Skeletal muscle tissue (tissue), 3 donors: ENCODE measurements at regions not wholly inside any gene's neighbourhood (a gene's known extent, or its start where the extent isn't known, plus 50 kb on each side); places are given as distances from the start of the nearest gene placed in this dataset.

Experiments
- H3K27ac ChIP-seq: one replicate; pipeline ENCODE4 v1.7.0; 2013; ENCODE audit warnings: mild to moderate bottlenecking, low read depth, low read length, inconsistent platforms
- H3K27me3 ChIP-seq, 3 donors: one replicate each; pipeline ENCODE4 v1.7.0; 2013; ENCODE audit warnings: low read length in 3 of 3; ENCODE audit not compliant: control insufficient read depth in 3 of 3, insufficient read depth in 3 of 3
- H3K36me3 ChIP-seq, 3 donors: one replicate each; pipeline ENCODE4 v1.7.0; 2013; ENCODE audit warnings: low read length in 3 of 3; ENCODE audit not compliant: control insufficient read depth in 3 of 3, insufficient read depth in 3 of 3
- H3K4me1 ChIP-seq, 3 donors: one replicate each; pipeline ENCODE4 v1.7.0; 2013; ENCODE audit warnings: low read length in 3 of 3, mild to moderate bottlenecking in 3 of 3; ENCODE audit not compliant: control insufficient read depth in 3 of 3, insufficient read depth in 3 of 3
- H3K4me3 ChIP-seq, 3 donors: one replicate each; pipeline ENCODE4 v1.7.0; 2013; ENCODE audit warnings: low read length in 3 of 3
- H3K9ac ChIP-seq, 3 donors: one replicate each; pipeline ENCODE4 v1.7.0; 2013; ENCODE audit warnings: low read length in 3 of 3, mild to moderate bottlenecking in 3 of 3, moderate library complexity in 2 of 3, low read depth in 1 of 3
- H3K9me3 ChIP-seq, 3 donors: one replicate each; pipeline ENCODE4 v1.7.0; 2013; ENCODE audit warnings: low read length in 3 of 3; ENCODE audit not compliant: control insufficient read depth in 3 of 3
- donor health status: Osteomylitis.

DNA sequence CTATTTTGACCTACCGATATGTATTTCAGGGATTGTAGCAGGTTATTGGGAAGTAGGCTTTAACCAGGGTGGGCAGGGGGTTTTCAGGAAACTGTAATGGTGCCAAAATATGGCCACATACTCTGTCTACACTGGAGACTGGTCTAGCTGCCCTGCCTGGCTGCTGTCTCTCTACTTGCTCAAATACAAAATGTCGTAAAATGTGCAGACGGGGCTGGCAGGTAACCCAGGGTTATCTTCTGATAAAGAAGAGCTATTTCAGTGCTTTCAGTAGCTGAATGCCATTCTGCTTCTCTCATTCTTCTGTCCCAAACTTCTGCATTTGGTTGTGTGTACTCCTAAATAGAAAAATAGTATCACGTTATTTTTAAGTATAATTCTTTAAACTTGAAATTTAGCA is 616.2 kb downstream of the EPM2A start:
- Histone ChIP-seq H3K4me1 (no peaks in the 10 kb centered on the region), H3K27me3 (no peaks in the 10 kb centered on the region), H3K9ac (no peak overlapping the region), H3K4me3 (no peak overlapping the region), H3K36me3 (no peaks in the 10 kb centered on the region), H3K27ac (no peak overlapping the region), H3K9me3 (no peaks in the 10 kb centered on the region)

DNA sequence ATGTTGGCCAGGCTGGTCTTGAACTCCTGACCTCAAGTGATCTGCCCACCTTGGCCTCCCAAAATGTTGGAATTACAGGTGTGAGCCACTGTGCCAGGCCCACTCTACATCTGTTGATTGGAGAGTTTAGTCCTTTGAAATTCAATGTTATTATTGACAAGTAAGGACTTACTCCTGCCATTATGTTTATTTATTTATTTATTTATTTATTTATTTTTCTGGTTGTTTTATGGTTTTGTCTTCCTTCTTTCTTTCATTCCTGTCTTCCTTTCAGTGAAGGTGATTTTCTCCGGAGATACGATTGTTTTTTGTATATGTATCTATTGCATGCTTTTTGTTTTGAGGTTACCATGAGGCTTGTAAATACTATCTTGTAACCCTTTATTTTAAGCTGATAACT is 602.6 kb downstream of the EPM2A start:
- Histone ChIP-seq H3K36me3 (no peaks in the 10 kb centered on the region), H3K4me3 (no peak overlapping the region), H3K27ac (no peak overlapping the region), H3K27me3 (no peaks in the 10 kb centered on the region), H3K4me1 (no peaks in the 10 kb centered on the region), H3K9ac (no peak overlapping the region), H3K9me3 (no peaks in the 10 kb centered on the region)

DNA sequence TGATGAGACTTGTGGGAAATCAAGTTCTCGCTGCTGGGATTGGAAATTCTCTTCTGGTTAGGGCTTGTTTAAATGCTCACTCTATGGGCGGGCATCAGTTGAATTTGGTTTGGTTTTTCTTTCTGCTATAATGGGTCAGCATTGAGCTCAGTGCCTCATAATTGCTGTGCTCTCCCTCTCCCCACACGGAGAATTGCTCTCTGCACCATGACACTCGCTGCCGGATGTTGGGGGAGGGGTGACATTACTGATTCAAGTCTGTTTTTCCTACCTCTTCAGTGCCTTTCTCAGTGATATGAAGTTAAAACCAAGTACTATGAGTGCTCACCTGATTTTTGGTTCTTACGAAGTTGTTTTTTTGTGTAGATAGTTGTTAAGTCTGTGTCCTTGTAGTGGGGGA is 599.6 kb downstream of the EPM2A start:
- Histone ChIP-seq H3K4me3 (no peak overlapping the region), H3K27me3 (no peaks in the 10 kb centered on the region)

DNA sequence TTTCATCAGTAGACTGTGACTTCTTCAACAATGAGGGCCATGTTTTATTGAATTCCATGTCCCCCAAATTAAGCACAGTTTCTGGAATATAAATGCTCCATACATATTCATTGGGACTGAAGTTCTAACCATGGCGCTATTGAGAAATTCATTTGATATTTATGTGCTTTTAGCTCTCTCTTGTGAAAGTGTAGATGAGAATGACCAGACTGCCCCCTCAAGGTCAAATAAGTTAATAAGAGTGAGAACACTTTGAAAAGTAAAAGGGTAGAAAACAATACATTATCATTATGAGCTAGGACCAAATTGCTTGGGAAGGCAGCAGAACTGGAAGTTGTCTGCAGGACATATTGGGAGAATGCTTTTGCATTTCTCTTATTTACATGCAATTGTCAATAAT is 597.9 kb downstream of the EPM2A start:
- Histone ChIP-seq H3K4me1 (no peaks in the 10 kb centered on the region), H3K27ac (no peak overlapping the region), H3K9ac (no peak overlapping the region), H3K4me3 (no peak overlapping the region), H3K9me3 (no peaks in the 10 kb centered on the region), H3K36me3 (no peaks in the 10 kb centered on the region), H3K27me3 (no peaks in the 10 kb centered on the region)

More for the DNA sequence above, 599.6 kb downstream of the EPM2A start:
- Histone ChIP-seq H3K4me1 (no peaks in the 10 kb centered on the region), H3K9me3 (no peaks in the 10 kb centered on the region), H3K27ac (no peak overlapping the region), H3K36me3 (no peaks in the 10 kb centered on the region), H3K9ac (no peak overlapping the region)

DNA sequence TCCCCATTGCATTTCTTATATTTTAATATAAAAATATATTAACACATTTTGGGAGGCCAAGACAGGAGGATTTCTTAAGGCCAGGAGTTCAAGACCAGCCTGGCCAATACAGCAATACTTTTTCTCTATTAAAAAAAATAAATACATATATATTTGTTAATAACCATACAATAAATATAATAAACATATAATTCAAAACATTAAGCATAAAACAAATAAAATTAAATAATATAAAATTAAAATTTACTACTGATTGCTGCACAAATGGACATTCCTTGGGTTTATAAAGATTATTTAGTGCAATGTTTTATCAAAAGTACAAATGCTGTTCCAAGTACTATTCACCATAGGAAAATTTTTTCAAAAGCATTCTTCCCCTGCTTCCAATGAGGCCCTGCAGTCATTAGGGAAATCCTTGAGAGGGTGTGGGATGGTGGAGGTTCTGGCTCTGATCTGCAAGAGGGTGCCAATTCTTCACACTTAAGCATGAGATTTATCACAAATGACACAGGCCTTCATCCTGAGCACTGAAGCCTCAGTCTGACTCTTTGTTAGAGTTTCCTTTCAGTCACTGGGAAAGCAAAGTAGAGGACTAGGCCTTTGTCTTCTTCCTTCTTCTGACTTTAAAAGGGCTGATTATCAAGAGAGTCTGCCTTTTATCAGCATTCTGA is 596.7 kb downstream of the EPM2A start:
- Histone ChIP-seq H3K4me1 (no peaks in the 10 kb centered on the region), H3K4me3 (no peak overlapping the region), H3K27ac (no peak overlapping the region), H3K36me3 (no peaks in the 10 kb centered on the region), H3K27me3 (no peaks in the 10 kb centered on the region), H3K9ac (no peak overlapping the region), H3K9me3 (no peaks in the 10 kb centered on the region)

DNA sequence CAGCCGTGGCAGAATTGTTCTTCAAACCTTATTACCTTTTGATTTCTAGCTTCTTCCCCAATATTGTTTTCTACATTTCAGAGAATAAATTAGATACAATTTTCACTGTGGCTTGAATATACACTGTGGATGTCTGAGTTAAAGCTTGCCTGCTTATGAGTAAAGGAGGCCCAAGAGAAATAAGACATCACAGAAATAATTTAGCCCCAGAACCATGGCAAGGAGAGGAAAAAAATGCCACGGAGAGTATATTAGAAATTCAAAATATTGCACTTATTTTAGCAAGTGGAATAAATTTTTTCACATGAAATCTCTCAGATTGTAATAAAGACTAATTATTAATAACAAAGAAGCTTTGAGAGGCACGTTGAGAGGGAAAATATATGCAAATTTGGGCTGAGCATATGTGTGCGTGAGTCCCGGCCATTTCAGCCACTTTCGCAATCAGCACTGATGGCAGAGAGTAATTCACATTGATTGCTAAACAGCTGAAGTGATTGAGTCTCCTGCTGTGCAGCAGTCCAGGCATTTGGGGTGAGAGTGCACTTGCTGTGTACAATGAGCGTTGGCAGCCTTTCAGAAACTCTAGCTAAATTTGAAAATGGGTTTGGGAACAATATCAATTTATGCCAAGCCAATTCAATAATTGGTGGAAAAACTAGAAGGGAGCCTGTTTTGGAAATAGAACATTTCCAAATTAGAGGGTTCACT is 596.0 kb downstream of the EPM2A start:
- H3K27me3 ChIP-seq, result no peaks in the 10 kb centered on the region
- no peaks in the 10 kb centered on the region for H3K9me3 ChIP-seq
- no peaks in the 10 kb centered on the region for H3K4me1 ChIP-seq
- H3K4me3 ChIP-seq, result no peak overlapping the region
- H3K27ac ChIP-seq, result no peak overlapping the region
- no peaks in the 10 kb centered on the region for H3K36me3 ChIP-seq
- no peak overlapping the region for H3K9ac ChIP-seq

DNA sequence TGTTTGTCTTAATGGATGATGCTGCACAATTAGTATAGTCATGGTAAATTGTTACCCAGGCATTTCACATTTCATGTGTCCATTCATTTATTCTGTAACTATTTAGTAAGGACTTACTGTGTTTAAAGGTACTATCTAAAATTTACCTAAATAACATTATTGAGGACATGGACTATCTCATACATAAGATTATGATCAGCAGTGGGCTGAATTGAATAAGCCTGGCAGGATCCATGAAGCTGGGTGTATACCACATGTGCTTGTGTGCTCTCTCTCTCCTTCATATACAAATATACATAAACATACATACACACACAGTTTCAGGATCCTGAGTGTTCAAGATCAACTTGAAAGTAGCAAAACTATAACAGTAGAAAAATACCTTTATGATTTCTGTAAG is 595.4 kb downstream of the EPM2A start:
- Histone ChIP-seq H3K4me1 (no peaks in the 10 kb centered on the region), H3K27ac (no peak overlapping the region), H3K9ac (no peak overlapping the region), H3K9me3 (no peaks in the 10 kb centered on the region), H3K4me3 (no peak overlapping the region), H3K27me3 (no peaks in the 10 kb centered on the region), H3K36me3 (no peaks in the 10 kb centered on the region)

DNA sequence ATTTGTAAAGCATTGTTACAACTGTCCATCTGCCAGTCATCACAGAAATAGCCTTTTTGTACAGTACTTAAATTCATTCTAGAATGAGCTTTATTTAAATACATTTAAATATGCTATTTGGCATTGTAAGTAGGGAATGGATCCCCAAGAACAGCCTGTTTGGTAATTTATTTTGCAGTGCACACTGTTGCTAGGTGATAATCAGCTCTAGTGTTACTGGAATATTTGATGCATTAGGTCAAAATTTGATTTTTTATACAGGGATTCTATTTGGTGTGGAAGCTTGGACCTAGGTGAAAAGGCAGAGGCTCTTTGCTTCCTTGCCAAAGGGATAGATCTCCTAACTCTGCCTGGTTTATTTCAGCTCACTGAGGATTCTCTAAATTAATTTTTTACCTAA is 593.7 kb downstream of the EPM2A start:
- Histone ChIP-seq H3K9ac (no peak overlapping the region), H3K27ac (no peak overlapping the region), H3K4me3 (no peak overlapping the region), H3K27me3 (no peaks in the 10 kb centered on the region), H3K4me1 (no peaks in the 10 kb centered on the region), H3K9me3 (no peaks in the 10 kb centered on the region), H3K36me3 (no peaks in the 10 kb centered on the region)

DNA sequence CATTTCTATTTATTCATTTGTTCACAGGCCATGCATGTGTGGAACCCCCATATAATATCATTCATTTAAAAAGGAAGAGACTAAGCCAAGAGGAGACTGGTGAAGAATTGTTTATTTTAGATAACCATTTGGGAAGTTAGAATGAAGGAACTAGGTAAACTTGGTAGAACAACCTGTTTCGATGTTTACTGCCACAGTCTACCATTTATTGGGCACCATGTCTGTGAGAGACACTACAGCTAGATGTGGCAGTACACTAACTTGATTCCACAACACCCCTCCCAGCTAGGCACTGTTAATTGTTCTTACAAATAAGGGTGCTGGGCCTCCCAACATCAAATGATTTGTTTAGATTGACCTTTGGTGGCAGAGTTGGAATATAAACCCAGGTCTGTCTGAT is 592.4 kb downstream of the EPM2A start:
- H3K4me1 ChIP-seq, result peaks cover 0 to 1% (median under 1%) of the 10 kb centered on the region in 3 donors
- no peak overlapping the region for H3K9ac ChIP-seq
- H3K36me3 ChIP-seq, result no peaks in the 10 kb centered on the region
- no peak overlapping the region for H3K27ac ChIP-seq
- no peaks in the 10 kb centered on the region for H3K27me3 ChIP-seq
- no peaks in the 10 kb centered on the region for H3K9me3 ChIP-seq
- no peak overlapping the region for H3K4me3 ChIP-seq

DNA sequence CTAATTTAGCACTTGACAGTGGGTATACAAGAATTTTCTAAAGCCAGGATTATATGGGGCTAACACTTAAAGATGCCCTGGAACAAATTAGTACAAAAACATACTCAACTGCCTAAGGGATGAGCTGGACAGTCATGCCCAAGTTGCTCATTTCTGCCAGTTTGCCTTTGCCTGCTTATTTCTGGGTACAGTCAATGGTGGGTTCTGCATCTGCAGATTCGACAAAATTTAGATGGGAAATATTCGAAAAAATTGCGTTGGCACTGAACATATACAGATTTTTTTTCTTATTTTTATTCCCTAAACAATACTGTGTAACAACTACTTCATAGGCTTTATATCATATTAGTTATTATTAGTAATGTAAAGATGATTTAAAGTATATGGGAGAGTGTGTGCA is 591.9 kb downstream of the EPM2A start:
- H3K4me1 ChIP-seq, result peaks cover 0 to 6% (median 4%) of the 10 kb centered on the region in 3 donors
- H3K4me3 ChIP-seq, result no peak overlapping the region
- H3K9me3 ChIP-seq, result no peaks in the 10 kb centered on the region
- H3K27me3 ChIP-seq, result no peaks in the 10 kb centered on the region
- H3K27ac ChIP-seq, result no peak overlapping the region
- H3K9ac ChIP-seq, result no peak overlapping the region
- H3K36me3 ChIP-seq, result no peaks in the 10 kb centered on the region
